Thyroid gland (tissue), 4 donors: ENCODE measurements at regions not wholly inside any gene's neighbourhood (a gene's known extent, or its start where the extent isn't known, plus 50 kb on each side); places are given as distances from the start of the nearest gene placed in this dataset.

Source experiments
- CTCF ChIP-seq, 6 experiments: fragments of 200-600 bp in 3 of 6; fragments of 450-650 bp in 3 of 6; sonication (generic) in 3 of 6; IDR thresholded peaks; one replicate each; pipeline ENCODE4 v1.5.1; 2016 to 2019; ENCODE audit warnings: antibody characterized with exemption in 6 of 6, mild to moderate bottlenecking in 2 of 6, inconsistent platforms in 1 of 6, moderate library complexity in 1 of 6
- POLR2A ChIP-seq, 2 donors: fragments of 450-650 bp; IDR thresholded peaks; one replicate each; pipeline ENCODE4 v1.6.1; 2017; ENCODE audit warnings: antibody characterized with exemption in 2 of 2, mild to moderate bottlenecking in 2 of 2, moderate library complexity in 1 of 2

DNA sequence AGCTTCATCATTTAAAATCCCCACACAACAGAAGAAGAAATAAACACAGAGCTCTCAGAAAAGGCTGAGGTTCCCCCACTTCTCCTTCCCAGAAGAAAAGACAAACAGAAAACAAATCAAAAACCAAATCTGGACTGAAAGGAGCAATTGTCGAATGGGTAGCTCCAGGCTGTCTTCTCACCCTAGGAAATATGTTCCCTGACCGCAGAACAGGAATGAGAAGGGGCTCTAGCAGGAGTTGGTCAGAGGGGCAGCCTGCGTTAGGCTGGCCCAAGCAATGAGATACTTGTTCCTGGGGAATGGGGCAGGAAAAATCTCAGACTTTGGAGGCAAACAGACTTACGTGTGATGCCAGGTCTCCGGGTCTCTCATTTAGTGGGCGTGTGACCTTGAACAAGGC, 562.6 kb upstream of the CADM1 start:
- TF ChIP-seq POLR2A (IDR thresholded peaks at IDR 0.05), result no peak
- TF ChIP-seq CTCF (IDR thresholded peaks at IDR 0.05), result no peak
